HL-60/S4 (cell line): ENCODE measurements at regions not wholly inside any gene's neighbourhood (a gene's known extent, or its start where the extent isn't known, plus 50 kb on each side); places are given as distances from the start of the nearest gene placed in this dataset.

Experiments used
- in situ Hi-C: fragments of 300-500 bp; cut with MboI; formaldehyde crosslinking; loops from 2 replicates; pipeline ENCODE4 v1.14.3; 2022; ENCODE audit warnings: low sequenced_read_pairs

DNA sequence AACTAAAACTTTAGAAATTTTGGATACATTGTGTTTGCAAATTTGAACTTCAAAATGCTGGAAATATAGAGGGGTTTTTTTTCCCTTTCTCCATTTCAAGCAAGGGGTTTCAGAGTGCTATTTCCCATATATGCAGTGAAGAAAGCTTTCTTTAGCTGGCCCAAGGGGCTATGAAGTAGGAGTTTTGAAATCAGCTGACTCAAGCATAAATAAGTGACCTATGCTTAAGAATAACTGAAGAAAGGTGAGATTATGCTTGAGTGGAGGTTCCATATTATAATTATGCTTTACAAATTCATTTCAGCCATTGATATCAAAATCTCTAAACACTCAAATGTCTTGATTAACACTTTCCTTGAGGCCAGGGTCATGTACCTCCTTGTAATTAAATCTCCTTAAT, 51.0 kb upstream of the RBBP8 start:
- in situ Hi-C loops = no loop called here

DNA sequence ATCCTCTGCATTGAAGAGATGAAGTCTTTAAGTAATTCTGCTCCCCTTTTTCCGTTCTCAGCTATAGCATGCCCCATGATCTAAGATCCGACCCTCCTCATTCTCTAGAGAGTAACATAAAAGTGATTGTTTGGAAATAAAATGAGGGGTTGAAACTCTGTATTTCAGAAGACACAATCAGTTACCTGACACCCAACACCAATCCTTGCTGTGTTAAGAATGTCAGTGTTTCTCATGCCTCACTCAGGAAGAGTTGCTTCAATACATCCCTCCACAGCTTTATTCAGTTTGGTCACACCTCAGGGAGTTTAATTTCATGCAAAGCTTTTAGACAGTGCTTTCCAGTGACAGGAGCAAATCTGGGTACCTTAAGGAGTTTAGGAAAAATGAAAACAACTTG, 49.9 kb upstream of the RBBP8 start:
- in situ Hi-C loops = no loop called here
